NCI-H1092 treated with DMSO at 0.1 percent for 48 hours (cell line): ENCODE measurements at regions not wholly inside any gene's neighbourhood (a gene's known extent, or its start where the extent isn't known, plus 50 kb on each side); places are given as distances from the start of the nearest gene placed in this dataset.
"Not testable (repeated sequence)": the region's sequence is repeated elsewhere in the genome, so short reads cannot be mapped to it uniquely, and the experiment has no call there.

Experiments used
- DNase-seq: peaks from one replicate; lab custom pipeline; 2025; lab: John Stamatoyannopoulos, UW

DNA sequence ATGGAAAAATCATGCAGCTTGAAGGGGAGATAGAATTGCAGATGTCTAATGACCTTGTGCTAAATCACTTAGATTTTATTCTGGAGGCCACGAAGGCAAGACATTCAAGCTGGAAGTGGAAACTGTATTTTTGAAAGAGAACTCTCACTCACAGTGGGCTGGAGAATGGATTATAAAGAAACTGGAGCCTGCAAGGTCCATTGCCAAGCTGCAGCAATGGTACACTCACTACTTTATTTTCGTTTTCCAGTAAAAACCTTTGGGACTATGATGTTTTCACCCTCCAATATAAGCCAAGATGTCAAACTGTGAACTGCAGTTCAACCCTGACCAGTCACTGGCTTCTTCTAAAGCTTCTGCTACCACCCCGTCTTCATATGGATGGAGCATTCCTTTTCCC is 62.0 kb downstream of the SKIDA1 start:
- no peak for DNase-seq

DNA sequence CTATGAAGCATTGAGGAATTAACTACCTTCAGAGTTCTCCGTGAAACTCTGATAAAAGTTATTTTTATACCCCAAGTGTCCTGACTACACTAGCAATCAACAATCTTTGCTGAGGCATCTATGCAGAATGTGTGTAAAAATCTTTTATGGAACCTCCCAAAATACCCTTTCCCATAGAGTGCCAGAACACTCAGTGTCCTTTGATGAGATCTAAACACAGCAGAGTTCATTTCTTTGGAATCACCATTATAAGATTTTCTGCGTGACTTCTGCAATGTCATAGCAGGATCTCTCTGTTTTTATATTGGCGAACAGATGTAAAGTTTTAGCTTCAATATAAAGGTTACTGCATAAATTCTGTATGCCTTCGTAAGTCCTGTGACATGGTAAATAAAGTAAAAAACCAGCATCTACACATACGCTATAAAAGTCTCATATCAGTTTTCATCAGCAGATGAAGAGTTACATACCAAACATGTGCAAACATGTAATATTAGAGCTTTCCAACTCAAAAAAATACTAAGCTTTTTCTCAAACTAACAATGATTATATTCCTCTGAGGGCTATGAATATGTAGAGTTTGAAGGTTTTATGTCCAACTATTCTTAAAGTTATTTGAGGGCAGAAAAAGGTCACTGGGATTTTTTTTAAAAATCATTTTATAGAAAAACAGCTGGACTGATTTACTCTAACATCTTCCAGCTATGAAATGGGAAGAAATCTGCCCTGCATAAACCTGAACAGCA is 67.2 kb downstream of the SKIDA1 start:
- no peak for DNase-seq

DNA sequence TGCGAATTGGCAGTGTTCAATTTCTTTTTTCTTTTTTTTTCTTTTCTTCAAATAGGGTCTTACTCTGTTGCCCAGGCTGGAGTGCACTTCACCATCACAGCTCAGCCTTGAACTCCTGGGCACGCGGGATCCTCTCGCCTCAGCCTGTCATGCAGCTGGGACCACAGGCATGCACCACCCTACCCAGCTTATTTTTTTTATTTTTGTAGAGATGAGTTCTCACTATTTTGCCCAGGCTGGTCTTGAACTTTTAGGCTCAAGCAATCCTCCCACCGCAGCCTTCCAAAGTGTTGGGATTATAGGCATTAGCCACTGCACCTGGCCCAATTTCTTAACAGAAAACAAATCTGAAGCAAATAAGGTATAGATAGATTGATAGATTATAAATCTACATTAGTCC is 69.3 kb downstream of the SKIDA1 start:
- DNase-seq: no peak

DNA sequence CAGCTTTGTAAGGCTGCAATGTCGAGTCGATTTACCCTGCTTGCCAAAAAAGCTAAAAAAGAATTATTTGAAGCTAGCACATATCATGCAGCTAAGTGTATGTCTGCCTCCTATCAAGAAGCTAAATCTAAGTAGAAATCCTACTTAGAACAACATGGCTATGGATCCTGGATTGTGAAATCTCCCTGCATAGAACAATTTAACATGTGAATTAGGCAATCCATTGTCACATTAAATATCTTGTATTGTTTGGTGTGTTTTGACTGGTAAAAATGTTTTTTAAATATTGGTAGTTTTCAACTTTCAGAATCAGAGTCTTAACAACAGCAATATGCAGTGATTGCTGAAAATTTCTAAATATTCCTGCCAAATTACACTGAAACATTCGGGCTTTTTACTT is 73.3 kb downstream of the SKIDA1 start:
- DNase-seq: no peak

DNA sequence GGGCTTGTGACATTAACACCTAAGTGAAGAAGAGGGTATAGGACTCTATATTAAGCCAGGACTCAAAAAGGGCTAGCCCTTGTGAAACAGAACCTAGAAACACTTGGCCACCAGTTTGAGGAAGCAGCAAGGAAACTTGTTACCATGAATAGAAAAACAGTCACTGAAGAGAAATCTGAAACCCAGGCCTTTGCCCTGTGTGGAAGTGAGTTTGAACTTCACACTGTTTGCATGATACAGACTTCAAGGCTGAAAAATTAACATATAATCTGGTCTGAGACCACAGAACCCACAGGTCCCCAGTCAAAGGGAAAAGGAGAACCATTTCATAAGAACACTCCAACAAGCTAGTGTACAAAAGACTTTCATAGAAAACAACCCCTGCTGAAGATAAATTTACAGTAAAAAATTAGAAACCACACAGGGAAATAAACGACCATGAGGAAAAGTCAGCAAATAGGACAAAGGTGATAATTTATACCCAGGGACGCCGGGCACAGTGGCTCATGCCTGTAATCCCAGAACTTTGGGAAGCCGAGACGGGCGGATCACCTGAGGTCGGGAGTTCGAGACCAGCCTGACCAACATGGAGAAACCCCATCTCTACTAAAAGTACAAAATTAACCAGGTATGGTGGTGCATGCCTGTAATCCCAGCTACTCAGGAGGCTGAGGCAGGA is 76.1 kb downstream of the SKIDA1 start:
- no peak for DNase-seq

DNA sequence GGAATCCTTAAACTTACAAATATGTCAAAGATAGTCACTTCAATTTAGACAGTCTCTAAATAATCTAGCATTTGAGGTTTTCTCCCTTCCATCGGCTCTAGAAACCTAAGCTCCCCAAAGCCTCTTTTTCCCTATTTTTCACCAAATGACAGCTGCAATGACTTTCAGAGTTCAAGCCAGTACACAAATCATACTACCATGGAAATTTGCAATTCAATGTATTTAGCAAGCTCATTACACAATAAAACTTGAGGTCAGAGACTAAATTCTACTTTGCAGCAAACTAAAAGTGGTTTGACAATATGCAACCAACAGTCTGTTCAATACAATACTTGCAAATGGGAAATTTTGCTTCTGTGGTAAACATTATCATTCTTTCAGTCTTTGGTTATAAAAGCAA is 80.3 kb downstream of the SKIDA1 start:
- no peak for DNase-seq

DNA sequence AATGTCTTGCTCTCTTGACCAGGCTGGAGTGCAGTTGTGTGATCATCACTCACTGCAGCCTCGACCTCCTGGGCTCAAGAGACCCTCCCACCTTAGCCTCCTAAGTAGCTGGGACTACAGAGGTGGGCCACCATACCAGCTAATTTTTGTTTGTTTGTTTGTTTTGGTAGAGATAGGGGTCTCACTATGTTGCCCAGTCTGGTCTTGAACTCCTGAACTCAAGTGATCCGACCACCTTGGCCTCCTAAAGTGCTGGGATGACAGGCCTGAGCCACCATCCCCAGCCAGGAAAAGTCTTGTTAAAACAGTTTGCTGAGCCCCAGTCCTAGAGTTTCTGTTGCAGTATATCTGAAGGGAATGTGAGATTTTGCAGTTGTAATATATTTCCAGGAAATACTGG is 83.9 kb downstream of the SKIDA1 start:
- no peak for DNase-seq

DNA sequence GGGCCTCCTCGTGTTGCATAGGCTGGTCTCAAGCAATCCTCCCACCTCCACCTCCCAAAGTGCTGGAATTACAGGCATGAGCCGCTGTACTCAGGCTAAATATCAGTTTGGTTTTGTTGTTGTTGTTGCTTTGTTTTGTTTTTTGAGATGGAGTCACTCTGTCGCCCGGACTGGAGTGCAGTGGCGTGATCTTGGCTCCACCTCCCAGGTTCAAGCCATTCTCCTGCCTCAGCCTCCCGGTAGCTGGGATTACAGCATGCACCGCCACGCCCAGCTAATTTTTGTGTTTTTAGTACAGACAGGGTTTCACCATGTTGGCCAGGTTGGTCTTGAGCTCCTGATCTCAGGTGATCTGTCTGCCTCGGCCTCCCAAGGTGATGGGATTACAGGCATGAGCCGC is 86.6 kb downstream of the SKIDA1 start:
- DNase-seq: not testable (repeated sequence)

DNA sequence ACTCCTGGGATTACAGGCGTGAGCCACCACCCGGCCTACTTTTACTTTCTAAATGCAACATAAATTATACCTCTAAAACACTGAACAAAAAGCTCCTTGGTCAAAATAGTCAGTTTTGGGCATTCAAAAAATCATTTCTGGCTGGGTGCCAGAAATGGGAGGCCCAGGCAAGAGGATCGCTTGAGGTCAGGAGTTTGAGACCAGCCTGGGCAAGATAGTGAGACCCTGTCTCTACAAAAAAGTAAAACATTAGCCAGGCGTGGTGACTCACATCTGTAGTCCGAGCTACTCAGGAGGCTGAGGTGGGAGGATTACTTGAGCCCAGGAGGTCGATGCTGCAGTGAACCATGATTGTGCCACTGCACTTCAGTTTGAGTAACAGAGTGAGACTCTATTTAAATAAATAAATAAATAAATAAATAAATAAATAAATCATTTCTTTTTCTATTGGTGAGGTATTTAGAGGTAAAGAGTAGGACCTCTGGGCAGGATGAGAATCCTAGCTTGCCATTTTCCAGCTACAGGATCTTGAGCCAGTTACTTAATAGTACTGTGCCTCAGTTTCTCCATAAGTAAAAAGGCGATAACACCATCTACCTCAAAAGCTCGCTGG is 87.6 kb downstream of the SKIDA1 start:
- no peak for DNase-seq

DNA sequence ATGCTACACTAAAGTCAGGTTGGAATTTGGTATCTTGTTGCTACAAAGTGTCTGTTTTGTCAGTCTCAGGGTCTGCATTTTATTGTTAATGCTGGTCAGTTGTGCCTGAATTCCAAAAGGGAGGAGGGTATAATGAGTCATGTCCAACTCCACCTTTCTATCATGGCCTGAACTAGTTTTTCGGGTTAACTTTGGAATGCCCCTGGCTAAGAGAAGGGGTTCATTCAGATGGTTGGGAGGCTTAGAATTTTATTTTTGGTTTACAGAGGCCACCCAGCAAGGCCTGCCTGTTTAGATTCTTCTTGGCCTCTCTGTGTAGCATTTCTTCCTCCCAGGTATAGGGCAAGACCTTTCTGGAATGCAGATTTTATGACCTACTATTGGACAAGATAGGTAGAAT is 93.2 kb downstream of the SKIDA1 start:
- DNase-seq: no peak

DNA sequence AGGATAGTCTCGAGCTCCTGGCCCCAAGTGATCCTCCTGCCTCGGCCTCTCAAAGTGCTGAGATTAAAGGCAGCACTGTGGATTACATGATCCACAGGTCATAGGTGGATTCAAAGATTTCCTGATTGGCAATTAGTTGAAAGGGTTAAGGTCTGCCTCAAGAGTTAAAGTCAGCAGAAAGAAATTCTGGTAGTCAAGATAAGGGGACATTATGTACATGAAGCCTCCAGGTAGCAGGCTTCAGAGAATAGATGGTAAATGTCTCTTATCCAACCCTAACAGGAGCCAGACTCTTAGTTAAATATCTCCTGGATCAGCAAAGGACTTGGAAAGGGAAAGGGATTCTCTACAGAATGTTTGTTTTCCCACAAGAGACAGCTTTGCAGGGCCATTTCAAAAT is 93.7 kb downstream of the SKIDA1 start:
- DNase-seq: no peak

DNA sequence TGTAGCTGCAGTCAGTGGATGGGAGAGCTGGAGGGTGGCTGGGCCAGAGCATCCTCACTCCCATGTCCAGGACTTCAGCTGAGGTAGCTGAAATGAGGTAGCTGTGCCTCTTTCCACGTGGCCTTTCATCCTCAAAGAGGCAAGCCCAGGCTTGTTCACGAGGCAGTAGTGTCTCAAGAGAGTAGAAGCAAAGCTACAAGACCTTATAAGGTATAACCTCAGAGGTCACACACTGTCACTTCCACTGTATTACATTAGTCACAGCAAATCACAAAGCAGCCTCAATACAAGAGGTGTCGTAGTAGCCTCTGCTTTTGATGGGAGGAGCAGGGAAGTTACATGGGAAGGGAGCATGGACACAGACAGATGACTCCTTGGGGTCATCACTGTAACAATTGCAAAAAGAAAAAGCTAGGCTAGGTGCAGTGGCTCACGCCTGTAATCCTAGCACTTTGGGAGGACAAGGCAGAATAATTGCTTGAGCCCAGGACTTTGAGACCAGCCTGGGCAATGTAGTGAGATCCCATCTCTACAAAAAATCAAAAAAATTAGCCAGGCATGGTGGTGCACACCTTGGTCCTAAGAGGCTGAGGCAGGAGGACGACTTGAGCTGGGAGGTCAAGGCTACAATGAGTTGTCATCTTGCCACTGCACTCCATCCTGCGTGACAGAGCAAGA is 97.5 kb downstream of the SKIDA1 start:
- no peak for DNase-seq

DNA sequence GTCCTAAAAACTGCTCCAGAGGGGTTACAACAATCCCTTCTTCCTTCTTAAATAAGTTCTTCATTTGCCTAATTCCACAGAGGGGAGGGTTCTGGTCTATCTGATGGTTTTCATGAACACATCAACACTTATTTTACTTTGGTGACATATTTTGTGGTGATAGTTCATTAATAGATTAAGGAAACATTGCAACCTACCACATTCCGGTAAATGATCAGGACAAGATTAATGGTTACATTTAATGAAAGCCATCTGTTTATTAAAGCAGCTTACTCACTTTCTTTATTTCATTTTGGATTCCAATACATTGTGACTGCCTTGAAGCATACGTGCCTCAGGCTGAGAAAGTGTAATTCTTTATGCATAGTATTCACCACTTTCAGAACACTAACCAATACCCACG is 101.0 kb downstream of the SKIDA1 start:
- no peak for DNase-seq

DNA sequence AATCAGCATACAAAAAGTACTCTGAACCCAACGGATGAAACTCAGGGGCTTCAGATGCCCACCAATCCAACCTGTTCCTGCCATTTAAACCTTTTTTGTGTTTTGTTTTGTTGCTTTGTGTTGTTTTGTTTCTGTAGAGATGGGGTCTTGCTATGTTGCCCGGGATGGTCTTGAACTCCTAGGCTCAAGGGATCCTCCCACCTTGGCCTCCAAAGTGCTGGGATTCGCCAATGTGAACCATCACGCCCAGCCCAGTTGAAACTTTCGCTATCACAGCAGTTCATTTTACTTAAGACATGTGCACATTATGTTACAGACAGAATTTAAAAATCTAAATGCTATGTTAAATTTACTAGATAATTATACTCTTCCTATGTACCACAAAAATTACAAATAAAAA is 101.6 kb downstream of the SKIDA1 start:
- no peak for DNase-seq

DNA sequence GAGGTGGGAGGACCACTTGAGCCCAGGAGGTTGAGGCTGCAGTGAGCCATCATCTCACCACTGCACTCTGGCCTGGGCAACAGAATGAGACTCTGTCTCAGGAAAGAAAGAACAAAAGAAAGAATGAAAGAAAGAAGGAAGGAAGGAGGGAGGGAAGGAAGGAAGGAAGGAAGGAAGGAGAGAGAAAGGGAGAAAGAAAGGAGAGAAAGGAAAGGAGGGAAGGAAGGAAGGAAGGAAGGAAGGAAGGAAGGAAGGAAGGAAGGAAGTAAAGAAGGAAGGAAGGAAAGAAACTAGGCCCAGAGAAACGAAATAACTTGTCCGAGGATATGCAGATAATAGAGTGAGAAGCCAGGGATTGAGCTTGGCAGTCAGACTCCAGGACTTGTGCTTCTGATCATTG is 102.1 kb downstream of the SKIDA1 start:
- DNase-seq: no peak

DNA sequence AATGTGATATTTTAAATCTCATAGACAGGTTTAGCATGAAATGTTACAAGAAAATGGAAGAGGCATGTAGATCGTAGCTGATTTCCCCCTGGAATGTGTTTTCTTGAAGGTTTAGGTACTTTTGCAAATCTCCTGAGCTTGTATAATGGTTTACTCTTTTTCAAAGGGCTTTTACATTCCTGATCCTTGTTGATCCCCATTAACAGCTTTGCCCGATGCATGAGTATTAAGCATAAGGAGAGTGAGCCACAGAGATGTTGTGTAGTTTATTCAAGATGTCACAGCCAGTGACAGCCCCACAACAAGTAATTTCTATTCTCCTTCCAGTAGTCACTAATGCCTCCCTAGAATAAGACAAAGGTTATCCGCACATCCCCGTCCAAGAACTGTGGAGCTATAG is 103.7 kb downstream of the SKIDA1 start:
- no peak for DNase-seq

DNA sequence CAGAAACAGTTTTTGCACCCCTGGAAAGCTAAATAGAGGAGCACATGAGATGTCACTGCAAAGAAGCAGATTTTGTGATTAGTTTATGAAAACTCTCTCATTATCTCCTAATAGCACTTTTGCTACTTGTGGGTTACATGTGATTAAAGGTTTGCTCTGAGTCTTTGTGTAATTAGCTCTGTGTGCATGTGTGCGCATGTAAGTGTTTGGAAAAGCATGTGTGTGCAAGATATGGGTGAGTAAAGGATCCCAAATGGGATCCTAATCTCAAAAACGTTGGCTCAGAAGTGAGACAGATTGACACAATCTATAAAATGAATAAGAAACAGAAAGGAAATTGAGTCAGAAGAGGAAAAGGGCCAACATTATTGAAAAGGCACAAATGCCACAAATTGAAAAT is 104.5 kb downstream of the SKIDA1 start:
- no peak for DNase-seq

DNA sequence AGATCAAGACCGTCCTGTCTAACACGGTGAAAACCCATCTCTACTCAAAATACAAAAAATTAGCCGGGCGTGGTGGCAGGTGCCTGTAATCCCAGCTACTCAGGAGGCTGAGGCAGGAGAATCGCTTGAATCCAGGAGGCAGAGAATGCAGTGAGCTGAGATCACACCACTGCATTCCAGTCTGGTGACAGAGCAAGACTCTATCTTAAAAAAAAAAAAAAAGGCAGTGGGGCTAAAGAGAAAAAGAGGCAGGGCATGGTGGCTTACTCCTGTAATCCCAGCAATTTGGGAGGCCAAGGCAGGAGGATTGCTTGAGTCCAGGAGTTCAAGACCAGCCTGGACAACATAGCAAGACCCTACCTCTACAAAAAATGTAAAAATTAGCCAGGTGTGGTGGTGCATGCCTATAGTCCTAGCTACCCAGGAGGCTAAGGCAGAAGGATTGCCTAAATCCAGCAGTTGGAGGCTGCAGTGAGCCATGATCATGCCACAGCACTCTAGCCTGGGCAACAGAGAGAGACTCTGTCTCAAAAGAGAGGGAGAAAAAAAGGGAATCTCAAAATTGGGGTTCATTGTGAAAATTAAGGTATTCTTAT is 106.4 kb downstream of the SKIDA1 start:
- DNase-seq: not testable (repeated sequence)

DNA sequence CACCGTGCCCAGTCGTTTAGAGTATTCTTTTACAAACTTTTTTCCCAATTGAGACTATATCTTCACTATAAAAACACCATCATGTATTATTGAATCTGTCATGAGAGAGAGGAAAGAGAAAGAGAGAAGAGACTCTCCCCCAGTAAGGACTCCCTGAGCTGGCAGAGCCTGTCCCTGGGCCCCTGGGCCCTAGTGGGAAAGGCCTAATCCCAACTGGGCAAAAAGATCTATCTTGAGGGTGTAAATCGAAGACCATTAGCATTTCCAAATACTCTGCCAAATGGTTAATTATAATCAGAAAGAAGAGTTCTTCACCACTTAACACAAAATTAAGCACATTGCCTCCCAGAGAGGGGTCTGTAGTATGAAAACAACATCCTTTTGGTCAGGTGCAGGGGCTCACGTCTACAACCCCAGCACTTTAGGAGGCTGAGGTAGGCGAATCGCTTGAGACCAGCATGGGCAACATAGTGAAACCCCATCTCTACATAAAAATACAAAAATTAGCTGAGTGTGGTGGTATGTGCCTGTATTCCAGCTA is 108.2 kb downstream of the SKIDA1 start:
- DNase-seq: no peak

DNA sequence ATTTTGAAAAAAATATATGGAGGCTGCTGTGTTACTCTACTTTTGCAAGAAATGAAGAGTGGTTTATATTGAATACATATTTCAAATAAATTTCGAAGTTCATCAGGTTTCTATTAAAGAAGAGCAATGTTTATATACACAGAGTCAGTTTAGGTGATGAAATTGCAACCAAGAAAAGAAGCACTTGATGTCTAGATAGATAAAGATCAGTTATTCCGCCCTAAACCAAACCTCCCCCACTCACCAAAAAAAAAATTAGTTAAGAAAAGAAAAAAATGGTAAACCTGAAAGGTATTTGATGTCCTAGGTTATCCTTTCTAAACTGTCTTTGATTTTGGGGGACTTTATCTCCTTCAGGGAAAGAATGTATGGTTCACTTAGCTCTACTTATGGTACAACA is 111.8 kb downstream of the SKIDA1 start:
- no peak for DNase-seq

DNA sequence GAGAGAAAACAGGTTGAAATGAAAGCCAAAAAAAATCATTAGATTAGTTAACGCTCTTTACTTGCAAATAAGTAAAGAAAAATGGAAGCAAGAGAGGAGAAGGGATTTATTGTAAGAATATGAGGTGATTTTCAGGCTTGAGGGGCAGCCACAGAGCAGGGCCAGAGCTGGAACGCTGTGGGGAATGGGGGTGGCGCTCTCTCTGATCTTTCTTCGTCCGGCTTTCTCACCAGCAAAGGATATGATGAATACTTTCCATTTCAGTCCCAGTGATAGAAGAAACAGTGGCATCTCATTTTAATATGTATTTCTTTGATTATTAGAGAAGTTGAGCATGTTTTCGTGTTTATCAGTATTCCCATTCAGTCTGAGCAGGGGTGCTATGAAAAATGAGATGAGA is 112.2 kb downstream of the SKIDA1 start:
- DNase-seq: no peak

DNA sequence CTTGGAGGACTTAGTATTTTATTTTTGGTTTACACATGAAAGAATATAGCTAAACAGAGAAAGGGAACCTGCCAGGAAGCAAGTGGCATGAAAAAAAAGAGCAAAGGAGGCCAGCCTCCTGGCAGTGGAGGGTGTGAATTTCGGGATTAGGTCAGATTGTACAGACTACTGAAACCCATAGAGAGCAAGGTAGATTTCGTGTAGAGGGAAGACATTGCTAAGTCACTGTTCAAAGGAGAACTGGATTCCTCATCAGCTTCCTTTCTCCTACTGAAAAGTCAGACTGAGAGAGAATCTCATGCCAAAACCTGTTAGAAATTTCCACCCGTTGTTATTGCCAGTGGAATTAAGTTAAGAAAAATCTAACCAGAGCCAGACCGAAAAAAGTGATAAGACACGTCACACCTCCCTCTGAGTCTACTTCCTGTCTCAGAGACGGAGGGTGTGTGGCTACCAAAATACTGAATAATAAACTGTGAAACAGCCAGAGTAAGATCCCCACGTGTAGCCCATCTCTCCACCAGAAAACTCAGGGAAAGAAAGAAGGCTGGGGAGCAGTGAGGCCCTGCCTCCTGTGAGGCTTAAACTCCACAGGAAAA is 118.8 kb downstream of the SKIDA1 start:
- DNase-seq: no peak
